ENCODE measurements at regions not wholly inside any gene's neighbourhood (a gene's known extent, or its start where the extent isn't known, plus 50 kb on each side); places are given as distances from the start of the nearest gene placed in this dataset.

DNA sequence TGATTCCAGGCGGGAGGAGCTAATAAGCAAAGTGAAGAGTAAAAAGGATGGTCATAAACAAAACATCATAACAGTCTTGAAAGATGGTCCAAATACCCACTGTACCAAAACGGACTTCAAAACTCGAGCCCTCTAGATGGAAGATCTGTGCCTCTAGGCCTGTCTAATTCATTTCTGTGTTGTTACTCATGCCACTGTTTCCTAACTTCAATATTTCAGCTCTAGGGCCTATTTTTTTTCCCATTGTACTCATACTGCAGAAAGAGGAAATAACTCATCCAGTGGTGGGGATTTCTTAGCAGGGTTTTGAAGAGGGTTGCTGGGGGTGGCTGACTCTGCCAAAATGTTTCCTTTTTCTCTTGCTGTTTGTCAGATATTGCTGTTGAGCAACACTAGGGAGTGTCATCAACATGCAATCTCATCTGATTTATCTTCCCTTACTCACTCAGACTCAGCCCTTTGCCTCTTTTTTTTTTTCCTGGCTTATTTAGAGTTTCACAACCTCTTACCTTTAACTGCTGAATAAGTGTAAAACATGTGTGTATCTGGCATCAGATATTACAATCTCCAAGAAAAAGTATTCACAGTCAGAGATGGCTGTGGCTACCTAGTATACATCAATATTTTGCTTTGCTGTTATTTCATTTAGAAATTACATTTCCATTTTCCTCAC is 189.6 kb downstream of the DUSP6 start:
- H3K27ac ChIP-seq = no peak overlapping the region
- TF ChIP-seq, protein P1, sequence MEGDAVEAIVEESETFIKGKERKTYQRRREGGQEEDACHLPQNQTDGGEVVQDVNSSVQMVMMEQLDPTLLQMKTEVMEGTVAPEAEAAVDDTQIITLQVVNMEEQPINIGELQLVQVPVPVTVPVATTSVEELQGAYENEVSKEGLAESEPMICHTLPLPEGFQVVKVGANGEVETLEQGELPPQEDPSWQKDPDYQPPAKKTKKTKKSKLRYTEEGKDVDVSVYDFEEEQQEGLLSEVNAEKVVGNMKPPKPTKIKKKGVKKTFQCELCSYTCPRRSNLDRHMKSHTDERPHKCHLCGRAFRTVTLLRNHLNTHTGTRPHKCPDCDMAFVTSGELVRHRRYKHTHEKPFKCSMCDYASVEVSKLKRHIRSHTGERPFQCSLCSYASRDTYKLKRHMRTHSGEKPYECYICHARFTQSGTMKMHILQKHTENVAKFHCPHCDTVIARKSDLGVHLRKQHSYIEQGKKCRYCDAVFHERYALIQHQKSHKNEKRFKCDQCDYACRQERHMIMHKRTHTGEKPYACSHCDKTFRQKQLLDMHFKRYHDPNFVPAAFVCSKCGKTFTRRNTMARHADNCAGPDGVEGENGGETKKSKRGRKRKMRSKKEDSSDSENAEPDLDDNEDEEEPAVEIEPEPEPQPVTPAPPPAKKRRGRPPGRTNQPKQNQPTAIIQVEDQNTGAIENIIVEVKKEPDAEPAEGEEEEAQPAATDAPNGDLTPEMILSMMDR (conservative IDR thresholded peaks at IDR 0.05; ENCODE audit: low read depth) = no peak
- peak; percentile 91 for DNase-seq (ENCODE audit: low spot score)
- CTCF ChIA-PET = no interaction called here
- POLR2A ChIA-PET (ENCODE audit: low non-redundant PET) = interaction anchor here (0.6 kb wide), 1 partner anchor 103 kb away, joined by 3 read pairs; no protein-coding TSS in a partner anchor

DNA sequence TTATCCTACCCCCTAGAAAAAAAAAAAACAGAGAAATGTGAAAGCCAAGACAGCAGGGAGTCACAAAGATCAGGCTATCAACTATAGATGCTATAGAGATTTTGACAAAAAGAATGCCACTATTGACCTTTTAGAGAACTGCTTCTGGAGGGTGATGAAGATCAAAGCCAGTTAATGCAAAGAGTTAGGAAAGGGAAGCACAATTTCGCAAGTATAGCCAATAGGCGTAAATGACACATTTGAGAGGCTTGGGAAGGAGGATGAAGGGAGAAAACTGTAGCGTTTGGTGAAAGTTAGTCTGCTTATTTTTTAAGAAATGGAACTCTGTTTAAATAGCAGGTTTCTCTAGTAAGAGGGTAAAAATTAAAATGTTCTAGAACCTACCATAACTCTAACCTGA is 190.7 kb downstream of the DUSP6 start:
- no peak overlapping the region for H3K27ac ChIP-seq
- ChIA-PET POLR2A (ENCODE audit: low non-redundant PET) (no interaction called here), CTCF (no interaction called here)
- TF ChIP-seq, protein P1 (conservative IDR thresholded peaks at IDR 0.05; ENCODE audit: low read depth) = no peak
- no peak for DNase-seq (ENCODE audit: low spot score)

DNA sequence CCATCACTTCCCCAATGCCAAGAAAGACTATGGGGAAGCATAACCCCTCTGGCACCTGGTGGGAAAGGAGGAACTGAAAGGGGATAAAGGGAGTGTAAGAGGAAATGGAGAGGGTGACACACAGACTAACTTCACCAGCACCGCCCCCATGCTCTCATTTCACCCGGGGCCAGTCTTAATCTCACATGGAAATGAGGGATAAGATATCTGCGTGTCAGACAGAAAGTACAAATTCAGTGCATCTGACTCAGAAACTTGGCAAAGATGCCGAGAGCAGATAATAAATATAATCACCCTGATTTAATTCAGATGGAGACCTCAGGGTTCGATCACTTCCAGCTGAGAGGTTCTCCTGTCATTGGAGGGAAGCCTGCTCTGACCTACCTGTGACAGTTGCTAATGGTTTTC is 191.6 kb downstream of the DUSP6 start:
- DNase-seq (ENCODE audit: low spot score) = peak; percentile 71
- CTCF ChIA-PET = interaction anchor here (0.6 kb wide), 1 partner anchor 24 kb away, joined by 3 read pairs; no protein-coding TSS in a partner anchor
- H3K27ac ChIP-seq = no peak overlapping the region
- TF ChIP-seq, protein P1 (conservative IDR thresholded peaks at IDR 0.05; ENCODE audit: low read depth) = no peak
- POLR2A ChIA-PET (ENCODE audit: low non-redundant PET) = no interaction called here

- TF ChIP-seq, protein P1 (conservative IDR thresholded peaks at IDR 0.05; ENCODE audit: low read depth) = no peak
- H3K27ac ChIP-seq = no peak overlapping the region
- POLR2A ChIA-PET (ENCODE audit: low non-redundant PET) = interaction anchor here (1.1 kb wide), 1 partner anchor 191 kb away, joined by 3 read pairs; no protein-coding TSS in a partner anchor
- CTCF ChIA-PET = no interaction called here
- no peak for DNase-seq (ENCODE audit: low spot score)
Measured at GRCh38 chr12:89157413-89157812, 194.9 kb downstream of the DUSP6 start.

GRCh38 chr12:89156862-89157262 is 195.4 kb downstream of the DUSP6 start:
- TF ChIP-seq, protein P1 (conservative IDR thresholded peaks at IDR 0.05; ENCODE audit: low read depth) = no peak

DNA sequence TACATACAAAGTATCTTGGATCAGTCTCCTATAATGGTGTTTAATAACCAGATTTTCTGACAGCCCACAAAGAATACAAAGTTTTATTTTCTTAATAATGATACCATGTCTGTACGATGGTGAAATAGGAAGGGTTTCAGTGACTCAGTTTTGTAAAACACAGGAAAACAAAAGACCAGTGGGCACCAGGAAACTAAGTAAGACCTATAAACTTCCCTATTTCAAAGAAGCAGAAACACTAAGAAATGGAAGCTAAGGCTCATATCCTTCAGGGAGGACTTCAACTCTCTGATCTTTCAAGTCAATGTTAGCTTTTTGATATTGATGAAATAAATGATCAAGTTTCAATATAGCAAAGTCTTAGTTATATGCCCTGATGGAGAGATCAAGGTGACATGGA is 196.0 kb downstream of the DUSP6 start:
- DNase-seq (ENCODE audit: low spot score) = no peak
- ChIA-PET POLR2A (ENCODE audit: low non-redundant PET) (interaction anchor here (1.1 kb wide), 1 partner anchor 192 kb away, joined by 3 read pairs; no protein-coding TSS in a partner anchor), CTCF (no interaction called here)
- TF ChIP-seq, protein P1 (conservative IDR thresholded peaks at IDR 0.05; ENCODE audit: low read depth) = no peak
- no peak overlapping the region for H3K27ac ChIP-seq

More at GRCh38 chr12:89156862-89157262, 195.4 kb downstream of the DUSP6 start:
- H3K27ac ChIP-seq = no peak overlapping the region
- no peak for DNase-seq (ENCODE audit: low spot score)
- POLR2A ChIA-PET (ENCODE audit: low non-redundant PET) = interaction anchor here (1.1 kb wide), 1 partner anchor 192 kb away, joined by 3 read pairs; no protein-coding TSS in a partner anchor
- CTCF ChIA-PET = no interaction called here
